ENCODE measurements at regions not wholly inside any gene's neighbourhood (a gene's known extent, or its start where the extent isn't known, plus 50 kb on each side); places are given as distances from the start of the nearest gene placed in this dataset.
"Not testable (repeated sequence)": the region's sequence is repeated elsewhere in the genome, so short reads cannot be mapped to it uniquely, and the experiment has no call there.

GRCh38 chr2:11075221-11075620 is 80.0 kb upstream of the SLC66A3 start:
- no peak for DNase-seq

GRCh38 chr2:11077411-11077810 is 77.9 kb upstream of the SLC66A3 start:
- no peak for DNase-seq

GRCh38 chr2:11079136-11079824 is 76.0 kb upstream of the SLC66A3 start:
- no peak for DNase-seq

- DNase-seq: no peak
These were observed 74.8 kb upstream of the SLC66A3 start for GRCh38 chr2:11080253-11081115.

- no peak for DNase-seq
These were observed 72.4 kb upstream of the SLC66A3 start for GRCh38 chr2:11082880-11083279.

GRCh38 chr2:11088821-11089220 is 66.4 kb upstream of the SLC66A3 start:
- not testable (repeated sequence) for DNase-seq

- no peak for DNase-seq
These were observed 65.1 kb upstream of the SLC66A3 start for GRCh38 chr2:11090187-11090586.

GRCh38 chr2:11092701-11093335 is 62.4 kb upstream of the SLC66A3 start:
- no peak for DNase-seq

GRCh38 chr2:11093467-11093866 is 61.8 kb upstream of the SLC66A3 start:
- DNase-seq: no peak

GRCh38 chr2:11094021-11094810 is 61.1 kb upstream of the SLC66A3 start:
- no peak for DNase-seq

GRCh38 chr2:11096591-11096990 is 58.7 kb upstream of the SLC66A3 start:
- DNase-seq: no peak

GRCh38 chr2:11097038-11097720 is 58.1 kb upstream of the SLC66A3 start:
- DNase-seq: peak; percentile 17

- DNase-seq: no peak
These were observed 57.3 kb upstream of the SLC66A3 start for GRCh38 chr2:11097854-11098387.

GRCh38 chr2:11099122-11100065 is 55.9 kb upstream of the SLC66A3 start:
- DNase-seq: no peak

- no peak for DNase-seq
These were observed 55.1 kb upstream of the SLC66A3 start for GRCh38 chr2:11100130-11100529.

- no peak for DNase-seq
These were observed 54.3 kb upstream of the SLC66A3 start for GRCh38 chr2:11100976-11101375.

- no peak for DNase-seq
These were observed 53.8 kb upstream of the SLC66A3 start for GRCh38 chr2:11101430-11101829.

GRCh38 chr2:11102466-11102865 is 52.8 kb upstream of the SLC66A3 start:
- DNase-seq: no peak

- DNase-seq: no peak
These were observed 52.1 kb upstream of the SLC66A3 start for GRCh38 chr2:11102956-11103860.

Measured in amniotic stem cell (primary cell).